Body of pancreas (tissue), 4 donors: ENCODE measurements at regions not wholly inside any gene's neighbourhood (a gene's known extent, or its start where the extent isn't known, plus 50 kb on each side); places are given as distances from the start of the nearest gene placed in this dataset.

ENCODE experiments used
- ATAC-seq: fragments of 150-250 bp; one replicate; pipeline ENCODE4 v1.9.1; 2016
- DNase-seq, 4 donors: peaks; one replicate each; pipeline ENCODE4 v3.0.0-alpha.2; 2019
- H3K27ac ChIP-seq, 4 donors: fragments of 200-600 bp; sonication (generic); 1 replicate in 3 of 4; 2 replicates in 1 of 4; pipeline versions ENCODE4 v1.5.1 to v1.6.1; 2016 to 2019; ENCODE audit warnings: mild to moderate bottlenecking in 1 of 4, mixed read lengths in 1 of 4, moderate library complexity in 1 of 4
- H3K27me3 ChIP-seq, 2 donors: fragments of 200-600 bp; sonication (generic); one replicate each; pipeline ENCODE4 v1.6.0; 2016; ENCODE audit warnings: mild to moderate bottlenecking in 1 of 2
- H3K36me3 ChIP-seq, 2 donors: fragments of 200-600 bp; sonication (generic); replicated peaks in 1 of 2; 2 replicates each; pipeline ENCODE4 v1.5.1; 2016; ENCODE audit warnings: low read depth in 2 of 2; ENCODE audit not compliant: insufficient read depth in 1 of 2
- H3K4me1 ChIP-seq: fragments of 200-600 bp; sonication (generic); one replicate; pipeline ENCODE4 v1.6.0; 2016
- H3K4me3 ChIP-seq, 2 donors: fragments of 200-600 bp; sonication (generic); 1 replicate in 1 of 2; 2 replicates in 1 of 2; pipeline ENCODE4 v1.5.1; 2016 to 2019
- H3K9me3 ChIP-seq, 3 donors: fragments of 200-600 bp; sonication (generic); 1 replicate in 2 of 3; 2 replicates in 1 of 3; pipeline ENCODE4 v1.5.1; 2016
- CTCF ChIP-seq, 7 experiments: fragments of 450-650 bp in 4 of 7; fragments of 200-600 bp in 3 of 7; sonication (generic) in 3 of 7; IDR thresholded peaks; one replicate each; pipeline ENCODE4 v1.5.1; 2016 to 2019; ENCODE audit warnings: antibody characterized with exemption in 7 of 7
- POLR2A ChIP-seq, 3 donors: fragments of 450-650 bp; IDR thresholded peaks; one replicate each; pipeline ENCODE4 v1.6.1; 2016; ENCODE audit warnings: antibody characterized with exemption in 3 of 3, mild to moderate bottlenecking in 2 of 3
- WGBS, 2 donors: methylation state at CpG; one replicate each; pipeline ENCODE4 v1.1.5; 2017; 5-methylcytosine and 5-hydroxymethylcytosine counted together
- intact Hi-C: fragments of 100-400 bp; cut with DNase I; formaldehyde crosslinking; loops from one replicate; pipeline ENCODE4 v1.15.1; 2023

GRCh38 chr10:109025172-109025571, 898.1 kb downstream of the XPNPEP1 start:
- intact Hi-C loops = no loop called here
- no peaks in the 10 kb centered on the region for H3K36me3 ChIP-seq
- ATAC-seq = no peak
- H3K27me3 ChIP-seq = no peaks in the 10 kb centered on the region
- no peaks in the 10 kb centered on the region for H3K9me3 ChIP-seq
- TF ChIP-seq CTCF (IDR thresholded peaks at IDR 0.05) (no peak), POLR2A (IDR thresholded peaks at IDR 0.05) (no peak)
- H3K4me3 ChIP-seq = no peak overlapping the region
- H3K27ac ChIP-seq = no peak overlapping the region
- no peak for DNase-seq
- H3K4me1 ChIP-seq = no peaks in the 10 kb centered on the region

GRCh38 chr10:109022417-109023049, 900.8 kb downstream of the XPNPEP1 start:
- H3K4me1 ChIP-seq = no peaks in the 10 kb centered on the region
- intact Hi-C loops = no loop called here
- no peak for TF ChIP-seq POLR2A (IDR thresholded peaks at IDR 0.05)
- TF ChIP-seq CTCF (IDR thresholded peaks at IDR 0.05) = no peak
- no peak for DNase-seq
- no peaks in the 10 kb centered on the region for H3K9me3 ChIP-seq
- no peak overlapping the region for H3K4me3 ChIP-seq
- no peak overlapping the region for H3K27ac ChIP-seq
- no peak for ATAC-seq
- H3K27me3 ChIP-seq = no peaks in the 10 kb centered on the region
- no peaks in the 10 kb centered on the region for H3K36me3 ChIP-seq
- WGBS, 2 donors = 79 to 87% methylated on average over 1 of the region's 1 CpG

GRCh38 chr10:109019001-109019424, 904.3 kb downstream of the XPNPEP1 start:
- no peaks in the 10 kb centered on the region for H3K4me1 ChIP-seq
- no peak for DNase-seq
- no peaks in the 10 kb centered on the region for H3K27me3 ChIP-seq
- H3K4me3 ChIP-seq = no peak overlapping the region
- TF ChIP-seq POLR2A (IDR thresholded peaks at IDR 0.05) (no peak), CTCF (IDR thresholded peaks at IDR 0.05) (peak in 4 of 7 experiments; percentile 12 to 38 (median 28))
- intact Hi-C loops = no loop called here
- no peaks in the 10 kb centered on the region for H3K9me3 ChIP-seq
- no peaks in the 10 kb centered on the region for H3K36me3 ChIP-seq
- ATAC-seq = no peak
- 40 to 41% methylated on average over 6 of the region's 6 CpGs for WGBS, 2 donors
- no peak overlapping the region for H3K27ac ChIP-seq

GRCh38 chr10:109007514-109007913, 915.8 kb downstream of the XPNPEP1 start:
- WGBS, 2 donors = 84 to 94% methylated on average over 1 of the region's 1 CpG
- DNase-seq = no peak
- ATAC-seq = no peak
- no peaks in the 10 kb centered on the region for H3K4me1 ChIP-seq
- no peak overlapping the region for H3K4me3 ChIP-seq
- no peaks in the 10 kb centered on the region for H3K36me3 ChIP-seq
- H3K27me3 ChIP-seq = no peaks in the 10 kb centered on the region
- intact Hi-C loops = no loop called here
- TF ChIP-seq POLR2A (IDR thresholded peaks at IDR 0.05) = no peak
- no peak for TF ChIP-seq CTCF (IDR thresholded peaks at IDR 0.05)
- H3K27ac ChIP-seq = no peak overlapping the region
- no peaks in the 10 kb centered on the region for H3K9me3 ChIP-seq

- WGBS, 2 donors = 71 to 78% methylated on average over 5 of the region's 5 CpGs
- Histone ChIP-seq H3K9me3 (no peaks in the 10 kb centered on the region), H3K27ac (no peak overlapping the region), H3K4me3 (no peak overlapping the region), H3K27me3 (no peaks in the 10 kb centered on the region), H3K36me3 (no peaks in the 10 kb centered on the region), H3K4me1 (no peaks in the 10 kb centered on the region)
- intact Hi-C loops = no loop called here
- DNase-seq (no peak), ATAC-seq (no peak)
- TF ChIP-seq CTCF (IDR thresholded peaks at IDR 0.05) (no peak), POLR2A (IDR thresholded peaks at IDR 0.05) (no peak)
These were observed 932.9 kb downstream of the XPNPEP1 start for GRCh38 chr10:108990441-108990840.
